ENCODE measurements at regions not wholly inside any gene's neighbourhood (a gene's known extent, or its start where the extent isn't known, plus 50 kb on each side); places are given as distances from the start of the nearest gene placed in this dataset.

GRCh38 chr4:142959173-142959572, 113.1 kb upstream of the INPP4B start:
- intact Hi-C loops (cut with DNase I; ENCODE audit: low total_unique reads), result no loop called here
- Histone ChIP-seq H3K27ac (peak overlapping the region in 1 of 4 donors; percentile 67), H3K9me3 (no peaks in the 10 kb centered on the region), H3K36me3 (no peaks in the 10 kb centered on the region), H3K4me1 (peaks cover 14 to 40% of the 10 kb centered on the region in 2 donors), H3K4me3 (no peak overlapping the region), H3K27me3 (no peaks in the 10 kb centered on the region)
- in situ Hi-C loops (cut with MboI; ENCODE audit: low sequenced_read_pairs in 4 of 4), result no loop called here
- ATAC-seq (no peak), DNase-seq (no peak)
- no peak for TF ChIP-seq POLR2A (IDR thresholded peaks at IDR 0.05)
- no peak for TF ChIP-seq CTCF (IDR thresholded peaks at IDR 0.05 in 4 of 5, conservative IDR thresholded peaks at IDR 0.05 in 1 of 5)

- H3K27ac ChIP-seq, result peak overlapping the region in 3 of 4 donors; percentile 7 to 67 (median 58)
- no peak overlapping the region for H3K4me3 ChIP-seq
- no peaks in the 10 kb centered on the region for H3K27me3 ChIP-seq
- H3K36me3 ChIP-seq, result no peaks in the 10 kb centered on the region
- in situ Hi-C loops (cut with MboI; ENCODE audit: low sequenced_read_pairs in 4 of 4) (no loop called here), intact Hi-C loops (cut with DNase I; ENCODE audit: low total_unique reads) (no loop called here)
- ATAC-seq (peak; percentile 62 to 73), DNase-seq (no peak)
- H3K4me1 ChIP-seq, result peaks cover 14 to 40% of the 10 kb centered on the region in 2 donors
- no peak for TF ChIP-seq POLR2A (IDR thresholded peaks at IDR 0.05)
- no peak for TF ChIP-seq CTCF (IDR thresholded peaks at IDR 0.05 in 4 of 5, conservative IDR thresholded peaks at IDR 0.05 in 1 of 5)
- H3K9me3 ChIP-seq, result no peaks in the 10 kb centered on the region
Observed at GRCh38 chr4:142960126-142960525, 114.0 kb upstream of the INPP4B start.

- ATAC-seq, result peak; percentile 34 to 52
Observed at GRCh38 chr4:142960867-142961644, 115.0 kb upstream of the INPP4B start.

GRCh38 chr4:142961866-142962265, 115.8 kb upstream of the INPP4B start:
- H3K4me1 ChIP-seq, result peaks cover 14 to 40% of the 10 kb centered on the region in 2 donors
- DNase-seq (peak in 1 of 2 donors; percentile 44), ATAC-seq (peak; percentile 57 to 82)
- H3K36me3 ChIP-seq, result no peaks in the 10 kb centered on the region
- TF ChIP-seq POLR2A (IDR thresholded peaks at IDR 0.05) (no peak), CTCF (IDR thresholded peaks at IDR 0.05 in 4 of 5, conservative IDR thresholded peaks at IDR 0.05 in 1 of 5) (no peak)
- intact Hi-C loops (cut with DNase I; ENCODE audit: low total_unique reads) (no loop called here), in situ Hi-C loops (cut with MboI; ENCODE audit: low sequenced_read_pairs in 4 of 4) (no loop called here)
- no peak overlapping the region for H3K4me3 ChIP-seq
- no peaks in the 10 kb centered on the region for H3K27me3 ChIP-seq
- peak overlapping the region in 3 of 4 donors; percentile 24 to 67 (median 58) for H3K27ac ChIP-seq
- H3K9me3 ChIP-seq, result no peaks in the 10 kb centered on the region

More at GRCh38 chr4:142960867-142961644, 115.0 kb upstream of the INPP4B start:
- Histone ChIP-seq H3K9me3 (no peaks in the 10 kb centered on the region), H3K27ac (peak overlapping the region in 3 of 4 donors; percentile 24 to 67 (median 58)), H3K4me3 (no peak overlapping the region), H3K36me3 (no peaks in the 10 kb centered on the region), H3K4me1 (peaks cover 14 to 40% of the 10 kb centered on the region in 2 donors), H3K27me3 (no peaks in the 10 kb centered on the region)
- DNase-seq, result no peak
- in situ Hi-C loops (cut with MboI; ENCODE audit: low sequenced_read_pairs in 4 of 4), result no loop called here
- TF ChIP-seq POLR2A (IDR thresholded peaks at IDR 0.05) (no peak), CTCF (IDR thresholded peaks at IDR 0.05 in 4 of 5, conservative IDR thresholded peaks at IDR 0.05 in 1 of 5) (no peak)
- intact Hi-C loops (cut with DNase I; ENCODE audit: low total_unique reads), result no loop called here

Data from gastrocnemius medialis (tissue), 4 donors.